Brain microvascular endothelial cell (primary cell): ENCODE measurements at regions not wholly inside any gene's neighbourhood (a gene's known extent, or its start where the extent isn't known, plus 50 kb on each side); places are given as distances from the start of the nearest gene placed in this dataset.
"Not testable (repeated sequence)": the region's sequence is repeated elsewhere in the genome, so short reads cannot be mapped to it uniquely, and the experiment has no call there.

ENCODE experiments used
- DNase-seq: peaks from one replicate; pipeline ENCODE4 v3.0.0-alpha.2; 2020
- H3K27ac ChIP-seq: fragments of 250-450 bp; sonication (Bioruptor Pico); 2 replicates; pipeline ENCODE4 v1.5.1; 2020; ENCODE audit warnings: mild to moderate bottlenecking, moderate library complexity
- H3K27me3 ChIP-seq: fragments of 250-450 bp; sonication (Bioruptor Pico); replicated peaks from 2 replicates; pipeline ENCODE4 v1.5.1; 2020; ENCODE audit warnings: mild to moderate bottlenecking
- H3K36me3 ChIP-seq: fragments of 250-450 bp; sonication (Bioruptor Pico); replicated peaks from 2 replicates; pipeline ENCODE4 v1.5.1; 2020; ENCODE audit warnings: mild to moderate bottlenecking
- H3K4me3 ChIP-seq: 2 replicates; pipeline ENCODE4 v1.5.1; 2011; ENCODE audit warnings: low read depth, mild to moderate bottlenecking, control low read depth, low read length, moderate library complexity
- in situ Hi-C: cut with HindIII; loops from 2 replicates; pipeline ENCODE4 v1.10.0; 2017; ENCODE audit warnings: low sequenced_read_pairs, low pct_ligation_motif_present
- TF ChIP-seq, protein P1 (sequence below): IDR thresholded peaks from 2 replicates; pipeline ENCODE4 v1.5.1; 2011; ENCODE audit warnings: low read depth, mild to moderate bottlenecking, moderate library complexity, low read length, control low read depth, inconsistent platforms; ENCODE audit errors: missing control alignments

GRCh38 chr9:109640580-109641371, 139.2 kb upstream of the PALM2AKAP2 start:
- Histone ChIP-seq H3K4me3 (peak overlapping the region; percentile 52), H3K27me3 (peaks cover 38% of the 10 kb centered on the region), H3K27ac (no peak overlapping the region), H3K36me3 (no peaks in the 10 kb centered on the region)
- DNase-seq = peak; percentile 31
- in situ Hi-C loops = no loop called here
- TF ChIP-seq, protein P1, sequence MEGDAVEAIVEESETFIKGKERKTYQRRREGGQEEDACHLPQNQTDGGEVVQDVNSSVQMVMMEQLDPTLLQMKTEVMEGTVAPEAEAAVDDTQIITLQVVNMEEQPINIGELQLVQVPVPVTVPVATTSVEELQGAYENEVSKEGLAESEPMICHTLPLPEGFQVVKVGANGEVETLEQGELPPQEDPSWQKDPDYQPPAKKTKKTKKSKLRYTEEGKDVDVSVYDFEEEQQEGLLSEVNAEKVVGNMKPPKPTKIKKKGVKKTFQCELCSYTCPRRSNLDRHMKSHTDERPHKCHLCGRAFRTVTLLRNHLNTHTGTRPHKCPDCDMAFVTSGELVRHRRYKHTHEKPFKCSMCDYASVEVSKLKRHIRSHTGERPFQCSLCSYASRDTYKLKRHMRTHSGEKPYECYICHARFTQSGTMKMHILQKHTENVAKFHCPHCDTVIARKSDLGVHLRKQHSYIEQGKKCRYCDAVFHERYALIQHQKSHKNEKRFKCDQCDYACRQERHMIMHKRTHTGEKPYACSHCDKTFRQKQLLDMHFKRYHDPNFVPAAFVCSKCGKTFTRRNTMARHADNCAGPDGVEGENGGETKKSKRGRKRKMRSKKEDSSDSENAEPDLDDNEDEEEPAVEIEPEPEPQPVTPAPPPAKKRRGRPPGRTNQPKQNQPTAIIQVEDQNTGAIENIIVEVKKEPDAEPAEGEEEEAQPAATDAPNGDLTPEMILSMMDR = no peak

- Histone ChIP-seq H3K4me3 (peak overlapping the region; percentile 52), H3K27ac (no peak overlapping the region), H3K27me3 (peaks cover 38% of the 10 kb centered on the region), H3K36me3 (no peaks in the 10 kb centered on the region)
- TF ChIP-seq, protein P1 = no peak
- no peak for DNase-seq
- in situ Hi-C loops = no loop called here
These were observed 138.7 kb upstream of the PALM2AKAP2 start for GRCh38 chr9:109641372-109641659.

GRCh38 chr9:109652112-109652511, 127.9 kb upstream of the PALM2AKAP2 start:
- H3K27me3 ChIP-seq = no peaks in the 10 kb centered on the region
- TF ChIP-seq, protein P1 = no peak
- H3K27ac ChIP-seq = no peak overlapping the region
- H3K4me3 ChIP-seq = no peak overlapping the region
- no peak for DNase-seq
- in situ Hi-C loops = no loop called here
- no peaks in the 10 kb centered on the region for H3K36me3 ChIP-seq

- in situ Hi-C loops = no loop called here
- H3K27ac ChIP-seq = no peak overlapping the region
- no peak overlapping the region for H3K4me3 ChIP-seq
- no peaks in the 10 kb centered on the region for H3K36me3 ChIP-seq
- peak; percentile 48 for DNase-seq
- TF ChIP-seq, protein P1 = peak; percentile 84
- no peaks in the 10 kb centered on the region for H3K27me3 ChIP-seq
These were observed 127.0 kb upstream of the PALM2AKAP2 start for GRCh38 chr9:109652971-109653370.

DNA sequence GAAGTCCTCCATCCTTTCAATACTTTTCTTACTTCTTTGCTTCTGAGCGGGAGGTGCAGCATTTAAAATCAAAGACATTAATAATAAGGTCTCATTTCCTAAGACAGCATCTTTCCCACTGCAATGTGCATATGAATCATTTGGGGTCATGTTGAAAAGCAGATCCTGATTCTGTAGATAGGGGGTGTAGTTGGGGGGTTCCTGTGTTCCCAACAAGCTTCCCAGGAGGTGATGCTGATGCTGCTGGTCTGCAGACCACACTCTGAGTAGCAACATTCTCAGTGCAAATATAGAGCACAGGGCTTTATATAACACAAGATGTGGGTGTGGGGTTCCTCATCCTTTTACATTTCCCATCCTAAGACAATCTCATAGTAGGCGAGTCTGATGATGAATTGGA, 126.5 kb upstream of the PALM2AKAP2 start:
- no peak overlapping the region for H3K4me3 ChIP-seq
- in situ Hi-C loops = no loop called here
- no peak overlapping the region for H3K27ac ChIP-seq
- TF ChIP-seq, protein P1 = peak; percentile 30
- no peaks in the 10 kb centered on the region for H3K36me3 ChIP-seq
- no peaks in the 10 kb centered on the region for H3K27me3 ChIP-seq
- DNase-seq = no peak

DNA sequence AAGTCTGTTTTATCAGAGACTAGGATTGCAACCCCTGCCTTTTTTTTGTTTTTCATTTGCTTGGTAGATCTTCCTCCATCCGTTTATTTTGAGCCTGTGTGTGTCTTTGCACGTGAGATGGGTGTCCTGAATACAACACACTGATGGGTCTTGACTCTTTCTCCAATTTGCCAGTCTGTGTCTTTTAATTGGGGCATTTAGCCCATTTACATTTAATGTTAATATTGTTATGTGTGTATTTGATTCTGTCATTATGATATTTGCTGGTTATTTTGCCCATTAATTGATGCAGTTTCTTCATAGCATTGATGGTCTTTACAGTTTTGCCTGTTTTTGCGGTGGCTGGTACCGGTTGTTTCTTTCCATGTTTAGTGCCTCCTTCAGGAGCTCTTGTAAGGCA, 116.0 kb upstream of the PALM2AKAP2 start:
- H3K36me3 ChIP-seq, H3K4me3 ChIP-seq, H3K27me3 ChIP-seq, H3K27ac ChIP-seq, DNase-seq, in situ Hi-C loops: not testable (repeated sequence)

- DNase-seq, H3K27ac ChIP-seq, H3K36me3 ChIP-seq, H3K4me3 ChIP-seq, H3K27me3 ChIP-seq, in situ Hi-C loops: not testable (repeated sequence)
These were observed 114.3 kb upstream of the PALM2AKAP2 start for GRCh38 chr9:109665736-109666135.
